Fibroblast of upper back skin (primary cell): ENCODE measurements at regions not wholly inside any gene's neighbourhood (a gene's known extent, or its start where the extent isn't known, plus 50 kb on each side); places are given as distances from the start of the nearest gene placed in this dataset.
"Not testable (repeated sequence)": the region's sequence is repeated elsewhere in the genome, so short reads cannot be mapped to it uniquely, and the experiment has no call there.

Experiments used
- DNase-seq: peaks from one replicate; pipeline ENCODE4 v3.0.0-alpha.2; 2013

- DNase-seq = no peak
Measured at GRCh38 chr2:228561816-228562215, 380.3 kb upstream of the SPHKAP start.

- DNase-seq = no peak
Measured at GRCh38 chr2:228559774-228560415, 378.4 kb upstream of the SPHKAP start.

GRCh38 chr2:228556717-228557116 lies 375.2 kb upstream of the SPHKAP start:
- peak; percentile 56 for DNase-seq

- no peak for DNase-seq
Measured at GRCh38 chr2:228549441-228550007, 368.0 kb upstream of the SPHKAP start.

- peak; percentile 66 for DNase-seq
Measured at GRCh38 chr2:228548230-228548629, 366.7 kb upstream of the SPHKAP start.

- DNase-seq = peak; percentile 45
Measured at GRCh38 chr2:228545748-228546145, 364.3 kb upstream of the SPHKAP start.

GRCh38 chr2:228545041-228545747 lies 363.7 kb upstream of the SPHKAP start:
- DNase-seq = peak; percentile 82

GRCh38 chr2:228543117-228543516 lies 361.6 kb upstream of the SPHKAP start:
- DNase-seq = no peak

GRCh38 chr2:228542277-228542676 lies 360.8 kb upstream of the SPHKAP start:
- no peak for DNase-seq

- DNase-seq = peak; percentile 64
Measured at GRCh38 chr2:228541789-228542188, 360.3 kb upstream of the SPHKAP start.

GRCh38 chr2:228540976-228541375 lies 359.5 kb upstream of the SPHKAP start:
- no peak for DNase-seq

- DNase-seq = no peak
Measured at GRCh38 chr2:228535396-228535795, 353.9 kb upstream of the SPHKAP start.

GRCh38 chr2:228533156-228533555 lies 351.7 kb upstream of the SPHKAP start:
- no peak for DNase-seq

GRCh38 chr2:228532233-228532632 lies 350.7 kb upstream of the SPHKAP start:
- no peak for DNase-seq

GRCh38 chr2:228527197-228527881 lies 345.9 kb upstream of the SPHKAP start:
- no peak for DNase-seq

- DNase-seq = no peak
Measured at GRCh38 chr2:228526687-228527086, 345.2 kb upstream of the SPHKAP start.

GRCh38 chr2:228522977-228523376 lies 341.5 kb upstream of the SPHKAP start:
- DNase-seq = no peak

- DNase-seq = peak; percentile 47
Measured at GRCh38 chr2:228522276-228522675, 340.8 kb upstream of the SPHKAP start.

- DNase-seq = no peak
Measured at GRCh38 chr2:228519561-228519960, 338.1 kb upstream of the SPHKAP start.

GRCh38 chr2:228516019-228516418 lies 334.5 kb upstream of the SPHKAP start:
- no peak for DNase-seq

- DNase-seq = not testable (repeated sequence)
Measured at GRCh38 chr2:228513480-228513879, 332.0 kb upstream of the SPHKAP start.

GRCh38 chr2:228509021-228509420 lies 327.5 kb upstream of the SPHKAP start:
- DNase-seq = no peak

- DNase-seq = no peak
Measured at GRCh38 chr2:228507870-228508269, 326.4 kb upstream of the SPHKAP start.
